Hepatocyte (in vitro differentiated cells): ENCODE measurements at regions not wholly inside any gene's neighbourhood (a gene's known extent, or its start where the extent isn't known, plus 50 kb on each side); places are given as distances from the start of the nearest gene placed in this dataset.

ENCODE experiments used
- EZH2 ChIP-seq: fragments of 200-600 bp; sonication (generic); IDR thresholded peaks from 2 replicates; pipeline ENCODE4 v1.6.1; 2016; ENCODE audit warnings: antibody characterized with exemption, mild to moderate bottlenecking, borderline replicate concordance
- TF ChIP-seq, protein P1 (sequence below): fragments of 200-600 bp; sonication (generic); IDR thresholded peaks from 2 replicates; pipeline ENCODE4 v1.5.1; 2016; ENCODE audit warnings: antibody characterized with exemption, mild to moderate bottlenecking; ENCODE audit not compliant: poor library complexity

DNA sequence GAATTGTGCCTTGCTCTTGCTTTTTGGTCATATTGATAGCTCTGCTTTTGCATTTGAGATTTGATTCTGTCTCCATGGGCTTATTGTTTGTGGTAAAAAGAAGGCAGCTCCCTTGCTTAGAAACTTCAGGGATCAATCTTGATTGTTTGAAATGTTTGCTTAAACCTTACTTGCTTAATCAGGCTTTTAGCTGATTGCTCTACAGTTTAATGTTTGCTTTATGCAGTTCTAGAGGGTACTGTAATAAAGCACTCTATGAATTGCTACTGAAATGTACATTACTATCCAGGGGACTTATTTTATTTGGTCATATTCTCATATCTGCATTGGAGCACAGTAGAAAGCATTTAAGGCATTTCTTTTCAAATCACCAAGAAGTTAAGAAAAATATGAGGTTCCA lies 545.4 kb upstream of the HS3ST5 start:
- TF ChIP-seq, protein P1, sequence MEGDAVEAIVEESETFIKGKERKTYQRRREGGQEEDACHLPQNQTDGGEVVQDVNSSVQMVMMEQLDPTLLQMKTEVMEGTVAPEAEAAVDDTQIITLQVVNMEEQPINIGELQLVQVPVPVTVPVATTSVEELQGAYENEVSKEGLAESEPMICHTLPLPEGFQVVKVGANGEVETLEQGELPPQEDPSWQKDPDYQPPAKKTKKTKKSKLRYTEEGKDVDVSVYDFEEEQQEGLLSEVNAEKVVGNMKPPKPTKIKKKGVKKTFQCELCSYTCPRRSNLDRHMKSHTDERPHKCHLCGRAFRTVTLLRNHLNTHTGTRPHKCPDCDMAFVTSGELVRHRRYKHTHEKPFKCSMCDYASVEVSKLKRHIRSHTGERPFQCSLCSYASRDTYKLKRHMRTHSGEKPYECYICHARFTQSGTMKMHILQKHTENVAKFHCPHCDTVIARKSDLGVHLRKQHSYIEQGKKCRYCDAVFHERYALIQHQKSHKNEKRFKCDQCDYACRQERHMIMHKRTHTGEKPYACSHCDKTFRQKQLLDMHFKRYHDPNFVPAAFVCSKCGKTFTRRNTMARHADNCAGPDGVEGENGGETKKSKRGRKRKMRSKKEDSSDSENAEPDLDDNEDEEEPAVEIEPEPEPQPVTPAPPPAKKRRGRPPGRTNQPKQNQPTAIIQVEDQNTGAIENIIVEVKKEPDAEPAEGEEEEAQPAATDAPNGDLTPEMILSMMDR = no peak
- no peak for TF ChIP-seq EZH2
